Medulla oblongata (tissue), 1 donor: ENCODE measurements at regions not wholly inside any gene's neighbourhood (a gene's known extent, or its start where the extent isn't known, plus 50 kb on each side); places are given as distances from the start of the nearest gene placed in this dataset.
"Not testable (repeated sequence)": the region's sequence is repeated elsewhere in the genome, so short reads cannot be mapped to it uniquely, and the experiment has no call there.

Experiments used
- DNase-seq: peaks from one replicate; pipeline ENCODE4 v3.0.0-alpha.2; 2015; ENCODE audit errors: extremely low spot score

GRCh38 chr10:22467393-22467792 is 122.1 kb downstream of the SPAG6 start:
- not testable (repeated sequence) for DNase-seq

- no peak for DNase-seq
These were observed 123.4 kb downstream of the SPAG6 start for GRCh38 chr10:22468570-22469320.

GRCh38 chr10:22473044-22473443 is 127.7 kb downstream of the SPAG6 start:
- no peak for DNase-seq

GRCh38 chr10:22473459-22473858 is 128.2 kb downstream of the SPAG6 start:
- no peak for DNase-seq

- peak; percentile 35 for DNase-seq
These were observed 130.6 kb downstream of the SPAG6 start for GRCh38 chr10:22475651-22476600.

- no peak for DNase-seq
These were observed 131.5 kb downstream of the SPAG6 start for GRCh38 chr10:22476601-22477321.

GRCh38 chr10:22477334-22478287 is 132.3 kb downstream of the SPAG6 start:
- DNase-seq = no peak

- no peak for DNase-seq
These were observed 133.4 kb downstream of the SPAG6 start for GRCh38 chr10:22478555-22479334.

- peak; percentile 84 for DNase-seq
These were observed 134.1 kb downstream of the SPAG6 start for GRCh38 chr10:22479419-22479818.

- DNase-seq = no peak
These were observed 135.8 kb downstream of the SPAG6 start for GRCh38 chr10:22481106-22481505.

- no peak for DNase-seq
These were observed 136.6 kb downstream of the SPAG6 start for GRCh38 chr10:22481687-22482539.

GRCh38 chr10:22483132-22483531 is 137.8 kb downstream of the SPAG6 start:
- no peak for DNase-seq
